Activated naive CD4-positive, alpha-beta T cell treated with anti-CD3 and anti-CD28 coated beads for 36 hours (primary cell): ENCODE measurements at regions not wholly inside any gene's neighbourhood (a gene's known extent, or its start where the extent isn't known, plus 50 kb on each side); places are given as distances from the start of the nearest gene placed in this dataset.

Experiments used
- CTCF ChIA-PET: fragments of 350-600 bp; sonication (Branson Sonifier 250); formaldehyde crosslinking; loops from one replicate; lab custom pipeline; 2021; ENCODE audit warnings: antibody characterized with exemption; lab: Charles Lee
- DNase-seq: peaks from one replicate; pipeline ENCODE4 v3.0.0-alpha.2; 2020
- H3K27ac Mint-ChIP-seq: one replicate; pipeline ENCODE4 v1.8.0; 2021; ENCODE audit warnings: mild to moderate bottlenecking, mixed read lengths
- H3K27me3 Mint-ChIP-seq: one replicate; pipeline ENCODE4 v1.8.0; 2021; ENCODE audit warnings: low read depth, mixed read lengths
- H3K36me3 Mint-ChIP-seq: one replicate; pipeline ENCODE4 v1.8.0; 2021; ENCODE audit warnings: low read depth, mixed read lengths
- H3K4me1 Mint-ChIP-seq: one replicate; pipeline ENCODE4 v1.8.0; 2021; ENCODE audit warnings: low read depth, mixed read lengths
- H3K4me3 Mint-ChIP-seq: one replicate; pipeline ENCODE4 v1.8.0; 2021; ENCODE audit warnings: mild to moderate bottlenecking, moderate library complexity, mixed read lengths
- H3K9me3 Mint-ChIP-seq: one replicate; pipeline ENCODE4 v1.8.0; 2021; ENCODE audit warnings: mixed read lengths
- intact Hi-C: fragments of 100-400 bp; cut with micrococcal nuclease; formaldehyde crosslinking; loops from one replicate; pipeline ENCODE4 v1.15.1; 2023

DNA sequence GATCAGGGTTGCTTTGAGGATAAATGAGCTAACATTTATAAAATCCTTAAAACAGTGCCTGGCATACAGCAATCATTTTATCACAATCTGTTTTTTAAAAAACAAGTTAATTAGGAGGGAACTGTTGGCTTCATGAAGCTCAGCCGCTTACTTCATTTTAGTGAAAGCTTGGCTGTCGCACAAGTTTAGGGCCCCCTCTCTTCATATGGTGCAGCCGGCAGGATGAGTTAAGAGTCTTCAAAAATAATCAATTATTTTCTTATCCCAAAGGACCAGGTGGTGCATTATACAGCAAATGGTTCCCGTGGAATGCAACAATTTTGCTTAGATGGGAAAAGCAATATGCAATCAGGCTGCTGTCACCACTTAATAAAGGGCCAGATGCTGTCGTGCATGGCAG lies 57.4 kb upstream of the PROKR2 start:
- no peak for DNase-seq
- Mint-ChIP-seq H3K4me1 (no peaks in the 10 kb centered on the region), H3K27me3 (peaks cover 15% of the 10 kb centered on the region), H3K27ac (no peak overlapping the region), H3K4me3 (no peak overlapping the region), H3K9me3 (no peaks in the 10 kb centered on the region), H3K36me3 (no peaks in the 10 kb centered on the region)
- intact Hi-C loops = no loop called here
- CTCF ChIA-PET = interaction anchor here (0.6 to 0.7 kb wide), 2 partner anchors 48 to 77 kb away, joined by 3 to 4 read pairs; no protein-coding TSS in a partner anchor

DNA sequence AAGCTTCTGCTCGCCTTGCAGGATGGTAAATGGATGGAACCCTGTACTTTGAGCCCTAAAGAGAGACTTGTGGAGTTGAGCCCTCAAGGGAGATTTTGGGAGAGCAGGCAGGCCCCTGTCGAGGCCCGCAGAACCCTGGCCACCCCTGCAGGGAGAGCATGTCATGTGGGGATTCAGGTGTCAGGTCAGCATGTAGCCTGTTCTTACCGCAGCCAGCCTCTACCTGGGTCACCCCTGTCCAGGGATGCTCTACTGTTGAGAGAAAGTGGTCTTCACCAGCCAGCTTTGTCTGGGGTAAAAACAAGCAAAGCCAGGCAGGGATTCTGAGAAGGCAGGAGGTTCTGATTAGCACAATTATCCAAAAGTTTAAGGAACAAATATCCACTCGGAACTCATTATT lies 55.6 kb upstream of the PROKR2 start:
- intact Hi-C loops = no loop called here
- CTCF ChIA-PET = interaction anchor here (1.2 kb wide), 1 partner anchor 46 kb away, joined by 3 read pairs; no protein-coding TSS in a partner anchor
- H3K9me3 Mint-ChIP-seq = no peaks in the 10 kb centered on the region
- no peak overlapping the region for H3K4me3 Mint-ChIP-seq
- no peak overlapping the region for H3K27ac Mint-ChIP-seq
- H3K4me1 Mint-ChIP-seq = no peaks in the 10 kb centered on the region
- DNase-seq = no peak
- no peaks in the 10 kb centered on the region for H3K36me3 Mint-ChIP-seq
- peaks cover 17% of the 10 kb centered on the region for H3K27me3 Mint-ChIP-seq

DNA sequence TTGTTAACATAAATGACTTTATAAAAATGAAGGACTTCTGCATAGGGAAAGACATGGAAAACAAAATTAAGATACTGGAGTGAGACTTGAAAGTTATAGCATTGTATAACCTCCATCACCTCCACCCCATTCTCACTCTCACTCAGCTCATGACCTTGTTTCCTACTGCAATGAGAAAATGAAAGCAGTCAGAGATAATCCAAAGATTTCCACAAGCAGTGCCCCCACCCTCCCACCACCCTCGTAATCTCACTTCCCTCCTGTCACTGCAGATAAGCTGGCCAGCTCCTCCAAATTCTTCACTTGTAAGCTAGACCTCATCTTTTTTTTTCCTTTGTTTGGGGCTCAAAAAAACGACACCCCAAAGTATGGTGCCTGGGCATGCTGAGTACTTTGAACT lies 52.9 kb upstream of the PROKR2 start:
- CTCF ChIA-PET = no interaction called here
- DNase-seq = no peak
- Mint-ChIP-seq H3K27ac (no peak overlapping the region), H3K4me1 (no peaks in the 10 kb centered on the region), H3K36me3 (no peaks in the 10 kb centered on the region), H3K27me3 (peaks cover 20% of the 10 kb centered on the region), H3K4me3 (no peak overlapping the region), H3K9me3 (peaks cover 3% of the 10 kb centered on the region)
- intact Hi-C loops = no loop called here
